OCI-LY3 (cell line): ENCODE measurements at regions not wholly inside any gene's neighbourhood (a gene's known extent, or its start where the extent isn't known, plus 50 kb on each side); places are given as distances from the start of the nearest gene placed in this dataset.

Experiments
- EZH2phosphoT487 ChIP-seq: fragments of 200-600 bp; shearing (Covaris generic); IDR thresholded peaks from 2 replicates; pipeline ENCODE4 v1.6.1; 2018; ENCODE audit warnings: antibody characterized with exemption, mixed run types, low read depth
- TF ChIP-seq, protein P1 (sequence below): fragments of 200-600, 300-600 bp; sonication (generic); IDR thresholded peaks from 2 replicates; pipeline ENCODE4 v1.5.1; 2014; ENCODE audit warnings: antibody characterized with exemption, low read length, low read depth

DNA sequence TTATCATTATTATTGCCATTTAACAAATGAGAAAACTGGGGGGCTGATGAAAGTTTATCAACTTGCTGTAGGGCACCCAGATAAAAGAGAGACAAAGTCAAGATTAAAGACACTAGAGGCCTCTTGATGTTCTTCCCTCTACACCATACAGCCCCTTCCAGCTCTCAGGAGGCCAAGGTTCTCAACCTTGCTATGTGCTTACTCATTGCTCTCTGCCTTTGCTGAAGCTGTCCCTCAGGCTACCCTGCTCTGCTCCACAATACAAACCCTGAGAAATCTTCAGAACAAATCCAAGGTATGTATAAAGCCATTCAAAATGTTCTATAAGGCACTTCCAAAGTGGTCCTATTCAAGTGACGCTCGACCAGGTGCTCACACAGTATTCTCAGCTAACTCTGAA, 329.9 kb upstream of the TNP1 start:
- TF ChIP-seq, protein P1, sequence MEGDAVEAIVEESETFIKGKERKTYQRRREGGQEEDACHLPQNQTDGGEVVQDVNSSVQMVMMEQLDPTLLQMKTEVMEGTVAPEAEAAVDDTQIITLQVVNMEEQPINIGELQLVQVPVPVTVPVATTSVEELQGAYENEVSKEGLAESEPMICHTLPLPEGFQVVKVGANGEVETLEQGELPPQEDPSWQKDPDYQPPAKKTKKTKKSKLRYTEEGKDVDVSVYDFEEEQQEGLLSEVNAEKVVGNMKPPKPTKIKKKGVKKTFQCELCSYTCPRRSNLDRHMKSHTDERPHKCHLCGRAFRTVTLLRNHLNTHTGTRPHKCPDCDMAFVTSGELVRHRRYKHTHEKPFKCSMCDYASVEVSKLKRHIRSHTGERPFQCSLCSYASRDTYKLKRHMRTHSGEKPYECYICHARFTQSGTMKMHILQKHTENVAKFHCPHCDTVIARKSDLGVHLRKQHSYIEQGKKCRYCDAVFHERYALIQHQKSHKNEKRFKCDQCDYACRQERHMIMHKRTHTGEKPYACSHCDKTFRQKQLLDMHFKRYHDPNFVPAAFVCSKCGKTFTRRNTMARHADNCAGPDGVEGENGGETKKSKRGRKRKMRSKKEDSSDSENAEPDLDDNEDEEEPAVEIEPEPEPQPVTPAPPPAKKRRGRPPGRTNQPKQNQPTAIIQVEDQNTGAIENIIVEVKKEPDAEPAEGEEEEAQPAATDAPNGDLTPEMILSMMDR: no peak
- no peak for TF ChIP-seq EZH2phosphoT487
